Adrenal gland (tissue), 5 donors: ENCODE measurements at regions not wholly inside any gene's neighbourhood (a gene's known extent, or its start where the extent isn't known, plus 50 kb on each side); places are given as distances from the start of the nearest gene placed in this dataset.

Experiments
- POLR2A ChIP-seq, 2 donors: fragments of 450-650 bp; IDR thresholded peaks; one replicate each; pipeline ENCODE4 v1.6.1; 2017; ENCODE audit warnings: antibody characterized with exemption in 2 of 2, mild to moderate bottlenecking in 2 of 2, moderate library complexity in 1 of 2
- TF ChIP-seq, protein P1 (sequence below), 6 experiments: fragments of 450-650 bp in 4 of 6; fragments of 200-600 bp in 2 of 6; sonication (generic) in 1 of 6; IDR thresholded peaks; 1 replicate in 5 of 6; 2 replicates in 1 of 6; pipeline versions ENCODE4 v1.5.1 to v1.8.0; 2016 to 2021; ENCODE audit warnings: antibody characterized with exemption in 6 of 6, mild to moderate bottlenecking in 2 of 6, moderate library complexity in 1 of 6
- donor health status: DM: no; HTN: no; CAD: no.

DNA sequence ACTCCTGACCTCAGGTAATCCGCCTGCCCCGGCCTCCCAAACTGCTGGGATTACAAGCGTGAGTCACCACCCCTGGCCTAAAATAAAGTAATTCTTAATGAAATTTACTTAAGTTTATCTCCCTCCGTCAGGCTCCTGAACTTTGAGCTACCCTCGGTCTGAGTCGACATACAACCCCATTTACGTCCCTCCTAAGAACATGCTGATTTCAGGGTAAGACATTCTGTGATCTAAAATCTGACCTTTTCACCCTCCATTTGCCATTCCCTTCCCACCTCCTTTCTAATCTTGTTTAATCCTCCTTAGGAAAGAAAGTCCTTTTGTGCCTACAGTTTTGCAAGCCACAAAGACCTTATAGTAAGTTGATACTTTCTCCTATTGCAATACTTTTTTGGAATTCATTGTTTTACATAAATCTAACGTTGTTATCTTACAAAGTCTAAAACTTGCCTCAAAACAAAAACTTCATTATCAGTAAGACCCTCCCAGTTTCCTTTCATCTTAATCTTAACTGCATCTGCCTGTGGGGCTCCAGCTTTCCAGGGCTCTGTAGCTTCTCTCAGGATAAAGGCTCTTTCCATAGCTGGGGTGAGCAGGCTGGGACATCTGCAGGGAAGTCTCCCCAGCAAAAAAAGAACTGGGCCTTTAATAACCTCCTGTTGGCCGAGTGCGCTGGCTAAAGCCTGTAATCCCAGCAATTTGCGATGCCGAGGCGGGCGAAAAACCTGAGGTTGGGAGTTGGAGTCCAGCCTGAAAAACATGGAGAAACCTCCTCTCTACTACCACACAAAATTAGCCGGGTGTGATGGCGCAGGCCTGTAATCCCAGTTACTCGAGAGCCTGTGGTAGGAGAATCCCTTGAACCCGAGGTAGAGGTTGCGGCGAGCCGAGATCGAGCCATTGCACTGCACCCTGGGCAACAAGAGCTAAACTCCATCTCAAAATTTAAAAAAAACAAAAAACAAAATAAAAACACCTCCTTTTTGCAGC is 143.1 kb downstream of the ZNF737 start:
- TF ChIP-seq, protein P1, sequence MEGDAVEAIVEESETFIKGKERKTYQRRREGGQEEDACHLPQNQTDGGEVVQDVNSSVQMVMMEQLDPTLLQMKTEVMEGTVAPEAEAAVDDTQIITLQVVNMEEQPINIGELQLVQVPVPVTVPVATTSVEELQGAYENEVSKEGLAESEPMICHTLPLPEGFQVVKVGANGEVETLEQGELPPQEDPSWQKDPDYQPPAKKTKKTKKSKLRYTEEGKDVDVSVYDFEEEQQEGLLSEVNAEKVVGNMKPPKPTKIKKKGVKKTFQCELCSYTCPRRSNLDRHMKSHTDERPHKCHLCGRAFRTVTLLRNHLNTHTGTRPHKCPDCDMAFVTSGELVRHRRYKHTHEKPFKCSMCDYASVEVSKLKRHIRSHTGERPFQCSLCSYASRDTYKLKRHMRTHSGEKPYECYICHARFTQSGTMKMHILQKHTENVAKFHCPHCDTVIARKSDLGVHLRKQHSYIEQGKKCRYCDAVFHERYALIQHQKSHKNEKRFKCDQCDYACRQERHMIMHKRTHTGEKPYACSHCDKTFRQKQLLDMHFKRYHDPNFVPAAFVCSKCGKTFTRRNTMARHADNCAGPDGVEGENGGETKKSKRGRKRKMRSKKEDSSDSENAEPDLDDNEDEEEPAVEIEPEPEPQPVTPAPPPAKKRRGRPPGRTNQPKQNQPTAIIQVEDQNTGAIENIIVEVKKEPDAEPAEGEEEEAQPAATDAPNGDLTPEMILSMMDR (IDR thresholded peaks at IDR 0.05) = no peak
- TF ChIP-seq POLR2A (IDR thresholded peaks at IDR 0.05) = no peak
